ENCODE measurements at regions not wholly inside any gene's neighbourhood (a gene's known extent, or its start where the extent isn't known, plus 50 kb on each side); places are given as distances from the start of the nearest gene placed in this dataset.

DNA sequence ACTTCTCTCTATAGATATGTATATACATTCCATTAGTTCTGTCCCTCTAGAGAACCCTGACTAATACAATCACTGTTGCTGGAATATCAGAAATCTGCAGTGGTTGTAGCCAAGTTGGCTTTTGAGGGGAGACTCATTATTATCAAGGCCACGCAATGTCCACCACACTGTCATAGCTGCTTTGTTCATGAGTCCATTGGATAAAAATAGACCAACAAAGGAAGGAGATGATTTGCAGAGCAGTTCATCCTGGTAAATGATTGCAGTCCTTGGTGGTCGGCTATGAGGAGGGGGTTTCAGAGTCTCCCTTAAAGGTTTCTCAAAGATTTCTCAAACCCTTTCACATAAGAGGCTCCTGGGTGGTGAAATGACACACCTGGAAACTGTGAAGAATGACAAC lies 192.8 kb upstream of the ANKH start:
- dilution Hi-C loops (cut with MboI; ENCODE audit: extremely low pct_ligation_motif_present, low sequenced_read_pairs), result no loop called here

More for the DNA sequence above, 192.8 kb upstream of the ANKH start:
- H3K27ac ChIP-seq (ENCODE audit: insufficient read depth, low read depth, low read length), result no peak overlapping the region
- no peaks in the 10 kb centered on the region for H3K27me3 ChIP-seq (ENCODE audit: control insufficient read depth in 2 of 2, insufficient read depth in 2 of 2, low read length in 2 of 2)
- DNase-seq (ENCODE audit: low read depth, low spot score), result no peak
- H3K4me2 ChIP-seq (ENCODE audit: insufficient read depth, low read length), result no peak overlapping the region
- no peak overlapping the region for H3K4me3 ChIP-seq (replicated peaks in 1 of 3; ENCODE audit: insufficient read depth in 1 of 3, low read depth in 1 of 3, low read length in 3 of 3)
- FAIRE-seq, result no peak
- POLR2A ChIA-PET, result no interaction called here
- H3K9me3 ChIP-seq (replicated peaks; ENCODE audit: control insufficient read depth, insufficient read depth, low read length), result no peaks in the 10 kb centered on the region
- H3K9ac ChIP-seq (replicated peaks; ENCODE audit: extremely low read depth, insufficient read depth, low read length), result no peak overlapping the region
- no peaks in the 10 kb centered on the region for H3K36me3 ChIP-seq (ENCODE audit: control insufficient read depth in 2 of 2, extremely low read depth in 1 of 2, insufficient read depth in 2 of 2, low read length in 2 of 2)
- no peaks in the 10 kb centered on the region for H4K20me1 ChIP-seq (replicated peaks; ENCODE audit: control insufficient read depth, extremely low read depth, insufficient read depth, low read length)
- no peaks in the 10 kb centered on the region for H3K79me2 ChIP-seq (ENCODE audit: control insufficient read depth, insufficient read depth, low read length)
- intact Hi-C loops (cut with micrococcal nuclease), result no loop called here
- TF ChIP-seq POLR2AphosphoS5 (IDR thresholded peaks at IDR 0.05; ENCODE audit: insufficient read depth, low read depth, low read length), result no peak
- TF ChIP-seq FOS (IDR thresholded peaks at IDR 0.05; ENCODE audit: borderline replicate concordance, insufficient read depth, low read length), result no peak
- no peak for TF ChIP-seq POLR2A (IDR thresholded peaks at IDR 0.05; ENCODE audit: low read depth, low read length)
- no peak for TF ChIP-seq MAX (IDR thresholded peaks at IDR 0.05; ENCODE audit: insufficient read depth, insufficient read length)
- no peak for TF ChIP-seq CTCF (IDR thresholded peaks at IDR 0.05; ENCODE audit: extremely low read depth in 1 of 2, insufficient read depth in 1 of 2, low read depth in 1 of 2, low read length in 2 of 2)
- TF ChIP-seq JUN (IDR thresholded peaks at IDR 0.05; ENCODE audit: borderline replicate concordance, insufficient read depth, insufficient read length, low read depth), result no peak
- TF ChIP-seq MYC (IDR thresholded peaks at IDR 0.05; ENCODE audit: low read depth, low read length), result no peak
- no peak for TF ChIP-seq EZH2 (IDR thresholded peaks at IDR 0.05; ENCODE audit: borderline replicate concordance, low read depth, low read length, severe bottlenecking)
- no peak for TF ChIP-seq GATA2 (IDR thresholded peaks at IDR 0.05; ENCODE audit: insufficient read depth, insufficient read length, low read depth, low read length)
- no peak overlapping the region for H2AFZ ChIP-seq (ENCODE audit: low read depth, low read length)
- H3K4me1 ChIP-seq (ENCODE audit: control insufficient read depth, extremely low read depth, insufficient read depth, low read length), result no peaks in the 10 kb centered on the region
- BruUV-seq (replicated peaks), result no TSS peak
- H3K9me1 ChIP-seq (replicated peaks; ENCODE audit: control insufficient read depth, extremely low read depth, insufficient read depth, low read length), result no peaks in the 10 kb centered on the region
- CTCF ChIA-PET, result no interaction called here

Measured in endothelial cell of umbilical vein (primary cell).